GM18505 (cell line): ENCODE measurements at regions not wholly inside any gene's neighbourhood (a gene's known extent, or its start where the extent isn't known, plus 50 kb on each side); places are given as distances from the start of the nearest gene placed in this dataset.
"Not testable (repeated sequence)": the region's sequence is repeated elsewhere in the genome, so short reads cannot be mapped to it uniquely, and the experiment has no call there.

ENCODE experiments used
- ATAC-seq: cut with Tn5 transposase; IDR thresholded peaks from one replicate; pipeline ENCODE4 v1.9.1; 2021; ENCODE audit not compliant: unreplicated experiment
- POLR2A ChIP-seq: IDR thresholded peaks from 4 replicates; pipeline ENCODE4 v1.6.1; 2011; ENCODE audit warnings: borderline replicate concordance; ENCODE audit not compliant: insufficient read depth, insufficient read length; ENCODE audit errors: extremely low read depth

GRCh38 chr7:85896531-85896930 lies 709.7 kb upstream of the SEMA3D start:
- no peak for ATAC-seq
- no peak for TF ChIP-seq POLR2A

- ATAC-seq = no peak
- no peak for TF ChIP-seq POLR2A
Measured at GRCh38 chr7:85895835-85896234, 709.0 kb upstream of the SEMA3D start.

GRCh38 chr7:85891900-85892299 lies 705.0 kb upstream of the SEMA3D start:
- ATAC-seq = not testable (repeated sequence)

GRCh38 chr7:85890244-85890811 lies 703.5 kb upstream of the SEMA3D start:
- TF ChIP-seq POLR2A = no peak
- ATAC-seq = peak; percentile 82

GRCh38 chr7:85887133-85887532 lies 700.3 kb upstream of the SEMA3D start:
- ATAC-seq = no peak
- TF ChIP-seq POLR2A = no peak

GRCh38 chr7:85882335-85882734 lies 695.5 kb upstream of the SEMA3D start:
- no peak for ATAC-seq
- no peak for TF ChIP-seq POLR2A

- no peak for ATAC-seq
- no peak for TF ChIP-seq POLR2A
Measured at GRCh38 chr7:85875398-85875797, 688.5 kb upstream of the SEMA3D start.

GRCh38 chr7:85866540-85866939 lies 679.7 kb upstream of the SEMA3D start:
- no peak for TF ChIP-seq POLR2A
- ATAC-seq = no peak

GRCh38 chr7:85851571-85852193 lies 664.8 kb upstream of the SEMA3D start:
- no peak for ATAC-seq
- no peak for TF ChIP-seq POLR2A

GRCh38 chr7:85850381-85850780 lies 663.5 kb upstream of the SEMA3D start:
- ATAC-seq = no peak

GRCh38 chr7:85840554-85840953 lies 653.7 kb upstream of the SEMA3D start:
- TF ChIP-seq POLR2A = no peak
- no peak for ATAC-seq

More at GRCh38 chr7:85850381-85850780, 663.5 kb upstream of the SEMA3D start:
- no peak for TF ChIP-seq POLR2A

GRCh38 chr7:85833066-85833465 lies 646.2 kb upstream of the SEMA3D start:
- TF ChIP-seq POLR2A = no peak
- ATAC-seq = no peak

GRCh38 chr7:85830982-85831381 lies 644.1 kb upstream of the SEMA3D start:
- no peak for TF ChIP-seq POLR2A
- no peak for ATAC-seq

GRCh38 chr7:85829817-85830432 lies 643.1 kb upstream of the SEMA3D start:
- no peak for TF ChIP-seq POLR2A
- ATAC-seq = no peak

- no peak for ATAC-seq
Measured at GRCh38 chr7:85829176-85829575, 642.3 kb upstream of the SEMA3D start.

GRCh38 chr7:85828614-85829013 lies 641.8 kb upstream of the SEMA3D start:
- no peak for ATAC-seq
- TF ChIP-seq POLR2A = no peak

More at GRCh38 chr7:85829176-85829575, 642.3 kb upstream of the SEMA3D start:
- TF ChIP-seq POLR2A = no peak
